MCF 10A (cell line): ENCODE measurements at regions not wholly inside any gene's neighbourhood (a gene's known extent, or its start where the extent isn't known, plus 50 kb on each side); places are given as distances from the start of the nearest gene placed in this dataset.

Source experiments
- BruUV-seq: library from RNA; stranded (reverse); fragments of 400-500 nt; replicated peaks from 2 replicates; lab custom pipeline; 2021; lab: Mats Ljungman, UMichigan
- CTCF ChIA-PET: fragments of 300-600 bp; sonication (Branson Sonifier 250); formaldehyde crosslinking; extraction: SDS; loops from one replicate; lab custom pipeline; 2021; ENCODE audit warnings: antibody characterized with exemption, inconsistent platforms; lab: Yijun Ruan, JAX
- POLR2A ChIA-PET: fragments of 300-600, 350-650 bp; sonication (Branson Sonifier 250); formaldehyde crosslinking; extraction: SDS; loops from one replicate; lab custom pipeline; 2020; ENCODE audit warnings: antibody characterized with exemption, inconsistent platforms; lab: Yijun Ruan, JAX
- DNase-seq: peaks from one replicate; pipeline ENCODE4 v3.0.0-alpha.2; 2018; ENCODE audit not compliant: unreplicated experiment
- H3K27ac Mint-ChIP-seq: one replicate; pipeline ENCODE4 v1.8.0; 2022; ENCODE audit warnings: mild to moderate bottlenecking, low read depth, mixed read lengths; ENCODE audit not compliant: unreplicated experiment
- H3K27me3 Mint-ChIP-seq: one replicate; pipeline ENCODE4 v1.8.0; 2022; ENCODE audit warnings: mixed read lengths; ENCODE audit not compliant: insufficient read depth, unreplicated experiment
- H3K36me3 Mint-ChIP-seq: one replicate; pipeline ENCODE4 v1.8.0; 2022; ENCODE audit warnings: mild to moderate bottlenecking, moderate library complexity, mixed read lengths; ENCODE audit not compliant: insufficient read depth, unreplicated experiment
- H3K4me1 Mint-ChIP-seq: one replicate; pipeline ENCODE4 v1.8.0; 2022; ENCODE audit warnings: mixed read lengths; ENCODE audit not compliant: insufficient read depth, unreplicated experiment
- H3K4me3 Mint-ChIP-seq: one replicate; pipeline ENCODE4 v1.8.0; 2022; ENCODE audit warnings: mild to moderate bottlenecking, moderate library complexity, mixed read lengths; ENCODE audit not compliant: unreplicated experiment
- H3K9me3 Mint-ChIP-seq: one replicate; pipeline ENCODE4 v1.8.0; 2022; ENCODE audit warnings: mixed read lengths; ENCODE audit not compliant: unreplicated experiment
- intact Hi-C: fragments of 100-400 bp; cut with micrococcal nuclease; formaldehyde crosslinking; loops from 2 replicates; pipeline ENCODE4 v1.14.1; 2022
- TF ChIP-seq, protein P1 (sequence below): fragments of 200-600 bp; IDR thresholded peaks from one replicate; pipeline ENCODE4 v1.8.0; 2022; ENCODE audit warnings: antibody characterized with exemption, mild to moderate bottlenecking; ENCODE audit not compliant: unreplicated experiment

DNA sequence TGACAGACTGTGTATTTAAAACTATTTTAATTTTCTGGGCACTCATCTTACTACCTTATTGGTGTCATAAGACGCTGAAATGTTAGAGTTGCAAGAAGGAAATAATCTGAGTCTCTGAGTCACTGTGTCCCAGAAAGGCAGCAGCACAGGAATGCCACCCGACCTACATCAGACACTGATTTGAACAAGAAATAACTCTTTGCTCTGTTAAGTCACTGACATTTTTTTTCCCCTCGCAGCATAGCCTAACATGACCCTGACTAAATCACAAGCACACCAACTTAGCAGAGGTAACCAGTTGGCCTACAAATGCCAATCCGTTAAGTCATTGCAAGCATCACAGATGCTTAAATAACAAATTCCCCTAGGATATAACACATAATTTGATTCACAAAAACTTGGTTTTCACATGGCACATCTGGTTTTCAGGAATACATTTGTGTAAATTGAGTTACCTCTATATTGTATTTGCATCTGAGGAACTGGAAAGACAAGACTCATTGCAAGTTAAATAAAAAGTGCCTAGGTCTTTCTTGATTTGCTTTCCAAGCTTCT is 349.1 kb downstream of the SEC16B start:
- Mint-ChIP-seq H3K27me3 (no peaks in the 10 kb centered on the region), H3K4me3 (no peak overlapping the region), H3K27ac (no peak overlapping the region), H3K9me3 (no peaks in the 10 kb centered on the region), H3K4me1 (no peaks in the 10 kb centered on the region), H3K36me3 (no peaks in the 10 kb centered on the region)
- no TSS peak for BruUV-seq
- no peak for DNase-seq
- ChIA-PET POLR2A (no interaction called here), CTCF (no interaction called here)
- intact Hi-C loops: no loop called here
- TF ChIP-seq, protein P1, sequence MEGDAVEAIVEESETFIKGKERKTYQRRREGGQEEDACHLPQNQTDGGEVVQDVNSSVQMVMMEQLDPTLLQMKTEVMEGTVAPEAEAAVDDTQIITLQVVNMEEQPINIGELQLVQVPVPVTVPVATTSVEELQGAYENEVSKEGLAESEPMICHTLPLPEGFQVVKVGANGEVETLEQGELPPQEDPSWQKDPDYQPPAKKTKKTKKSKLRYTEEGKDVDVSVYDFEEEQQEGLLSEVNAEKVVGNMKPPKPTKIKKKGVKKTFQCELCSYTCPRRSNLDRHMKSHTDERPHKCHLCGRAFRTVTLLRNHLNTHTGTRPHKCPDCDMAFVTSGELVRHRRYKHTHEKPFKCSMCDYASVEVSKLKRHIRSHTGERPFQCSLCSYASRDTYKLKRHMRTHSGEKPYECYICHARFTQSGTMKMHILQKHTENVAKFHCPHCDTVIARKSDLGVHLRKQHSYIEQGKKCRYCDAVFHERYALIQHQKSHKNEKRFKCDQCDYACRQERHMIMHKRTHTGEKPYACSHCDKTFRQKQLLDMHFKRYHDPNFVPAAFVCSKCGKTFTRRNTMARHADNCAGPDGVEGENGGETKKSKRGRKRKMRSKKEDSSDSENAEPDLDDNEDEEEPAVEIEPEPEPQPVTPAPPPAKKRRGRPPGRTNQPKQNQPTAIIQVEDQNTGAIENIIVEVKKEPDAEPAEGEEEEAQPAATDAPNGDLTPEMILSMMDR: no peak

DNA sequence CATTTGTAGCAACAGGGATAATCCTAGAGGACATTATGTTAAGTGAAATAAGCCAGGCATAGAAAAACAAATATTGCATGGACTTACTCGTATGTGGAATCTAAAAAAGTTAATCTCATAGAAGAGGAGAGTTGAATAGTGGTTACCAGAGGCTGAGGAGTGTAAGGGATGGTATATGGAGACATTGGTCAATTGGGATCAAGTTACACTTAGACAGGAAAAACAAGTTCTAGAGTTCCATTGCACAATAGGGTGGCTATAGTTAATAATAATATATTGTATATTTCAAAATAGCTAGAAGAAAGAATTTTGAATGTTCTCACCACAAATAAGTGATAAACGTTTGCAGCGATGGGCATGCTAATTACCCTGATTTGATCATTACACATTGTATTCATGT is 354.6 kb downstream of the SEC16B start:
- Mint-ChIP-seq H3K36me3 (no peaks in the 10 kb centered on the region), H3K27ac (no peak overlapping the region), H3K27me3 (no peaks in the 10 kb centered on the region), H3K9me3 (no peaks in the 10 kb centered on the region), H3K4me1 (no peaks in the 10 kb centered on the region), H3K4me3 (no peak overlapping the region)
- BruUV-seq: no TSS peak
- ChIA-PET CTCF (interaction anchor here (1.2 kb wide), 1 partner anchor 11 kb away, joined by 4 read pairs; no protein-coding TSS in a partner anchor), POLR2A (no interaction called here)
- peak; percentile 47 for DNase-seq
- TF ChIP-seq, protein P1: no peak
- intact Hi-C loops: no loop called here

- Mint-ChIP-seq H3K27ac (no peak overlapping the region), H3K27me3 (peaks cover 11% of the 10 kb centered on the region), H3K4me3 (no peak overlapping the region), H3K36me3 (no peaks in the 10 kb centered on the region), H3K4me1 (no peaks in the 10 kb centered on the region), H3K9me3 (no peaks in the 10 kb centered on the region)
- POLR2A ChIA-PET: no interaction called here
- intact Hi-C loops: no loop called here
- TF ChIP-seq, protein P1: no peak
- BruUV-seq: no TSS peak
- CTCF ChIA-PET: no interaction called here
- DNase-seq: no peak
Measured at GRCh38 chr1:177611402-177611801, 358.5 kb downstream of the SEC16B start.

DNA sequence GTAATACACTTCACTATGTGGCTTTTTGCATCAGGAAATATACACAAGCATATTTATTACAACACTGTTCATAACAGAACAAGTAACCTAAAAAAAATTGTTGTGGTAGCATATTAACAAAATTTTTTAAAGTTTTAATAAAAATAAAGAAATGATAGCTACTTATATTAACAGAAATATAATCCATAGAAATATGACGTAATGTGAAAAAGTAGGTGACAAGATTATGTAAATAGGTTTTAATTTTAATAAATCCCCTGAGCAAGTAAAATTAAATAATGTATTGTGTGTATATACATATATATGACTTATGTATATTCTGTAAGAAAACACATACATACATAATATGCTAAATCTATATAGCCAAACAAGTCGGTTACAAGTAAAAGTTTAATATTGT is 359.9 kb downstream of the SEC16B start:
- Mint-ChIP-seq H3K4me3 (no peak overlapping the region), H3K9me3 (no peaks in the 10 kb centered on the region), H3K27me3 (peaks cover 11% of the 10 kb centered on the region), H3K27ac (no peak overlapping the region), H3K4me1 (no peaks in the 10 kb centered on the region), H3K36me3 (no peaks in the 10 kb centered on the region)
- POLR2A ChIA-PET: no interaction called here
- no peak for DNase-seq
- CTCF ChIA-PET: interaction anchor here (0.6 kb wide), 1 partner anchor 40 kb away, joined by 3 read pairs; no protein-coding TSS in a partner anchor
- BruUV-seq: no TSS peak
- intact Hi-C loops: no loop called here
- TF ChIP-seq, protein P1: no peak
